Body of pancreas (tissue), 4 donors: ENCODE measurements at regions not wholly inside any gene's neighbourhood (a gene's known extent, or its start where the extent isn't known, plus 50 kb on each side); places are given as distances from the start of the nearest gene placed in this dataset. TPM values are rescaled to one million over a fixed set of nuclear protein-coding genes. Genes with fewer than 3 reads are reported as not detected.
A peak's percentile ranks its signal among the peaks of the same experiment; 100 is the strongest.
"Not testable (repeated sequence)": the region's sequence is repeated elsewhere in the genome, so short reads cannot be mapped to it uniquely, and the experiment has no call there.

Experiments used
- ATAC-seq: fragments of 150-250 bp; one replicate; pipeline ENCODE4 v1.9.1; 2016
- DNase-seq, 4 donors: peaks; one replicate each; pipeline ENCODE4 v3.0.0-alpha.2; 2019
- H3K27ac ChIP-seq, 4 donors: fragments of 200-600 bp; sonication (generic); 1 replicate in 3 of 4; 2 replicates in 1 of 4; pipeline versions ENCODE4 v1.5.1 to v1.6.1; 2016 to 2019; ENCODE audit warnings: mild to moderate bottlenecking in 1 of 4, mixed read lengths in 1 of 4, moderate library complexity in 1 of 4
- H3K27me3 ChIP-seq, 2 donors: fragments of 200-600 bp; sonication (generic); one replicate each; pipeline ENCODE4 v1.6.0; 2016; ENCODE audit warnings: mild to moderate bottlenecking in 1 of 2
- H3K36me3 ChIP-seq, 2 donors: fragments of 200-600 bp; sonication (generic); replicated peaks in 1 of 2; 2 replicates each; pipeline ENCODE4 v1.5.1; 2016; ENCODE audit warnings: low read depth in 2 of 2; ENCODE audit not compliant: insufficient read depth in 1 of 2
- H3K4me1 ChIP-seq: fragments of 200-600 bp; sonication (generic); one replicate; pipeline ENCODE4 v1.6.0; 2016
- H3K4me3 ChIP-seq, 2 donors: fragments of 200-600 bp; sonication (generic); 1 replicate in 1 of 2; 2 replicates in 1 of 2; pipeline ENCODE4 v1.5.1; 2016 to 2019
- H3K9me3 ChIP-seq, 3 donors: fragments of 200-600 bp; sonication (generic); 1 replicate in 2 of 3; 2 replicates in 1 of 3; pipeline ENCODE4 v1.5.1; 2016
- WGBS, 2 donors: methylation state at CpG; one replicate each; pipeline ENCODE4 v1.1.5; 2017; 5-methylcytosine and 5-hydroxymethylcytosine counted together
- intact Hi-C: fragments of 100-400 bp; cut with DNase I; formaldehyde crosslinking; loops from one replicate; pipeline ENCODE4 v1.15.1; 2023
- small RNA-seq: library from RNA; depleted of rRNA; stranded (forward); fragments of <200 nt; gene quantifications from one replicate; pipeline ENCODE3, GENCODE V24; 2016

DNA sequence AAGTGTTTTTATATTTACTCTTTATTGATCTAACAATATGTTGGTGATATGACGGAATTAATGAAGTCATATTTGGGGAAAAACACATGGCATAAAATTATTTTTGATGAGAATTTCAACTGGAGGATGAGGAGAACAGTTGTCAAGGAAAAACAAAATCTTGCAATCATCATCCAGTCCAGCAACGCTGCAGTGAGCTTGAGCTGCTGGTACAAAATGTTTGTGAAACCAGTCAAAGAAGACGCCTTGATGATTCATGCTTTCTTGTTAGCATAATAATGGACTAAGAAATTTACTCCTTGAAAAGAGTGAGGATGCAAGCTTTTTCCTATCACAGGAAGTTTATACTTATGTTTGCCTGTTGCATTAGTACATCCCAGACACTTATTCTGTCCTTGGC, 64.1 kb upstream of the RUBCNL start:
- H3K4me3 ChIP-seq, DNase-seq, H3K9me3 ChIP-seq, ATAC-seq, H3K27ac ChIP-seq, H3K4me1 ChIP-seq, H3K27me3 ChIP-seq, intact Hi-C loops, H3K36me3 ChIP-seq: not testable (repeated sequence)
- 65 to 69% methylated on average over 3 of the region's 3 CpGs for WGBS, 2 donors

- not testable (repeated sequence) for ATAC-seq
- WGBS, 2 donors: 53 to 66% methylated on average over 2 of the region's 2 CpGs
These were observed 62.9 kb upstream of the RUBCNL start for GRCh38 chr13:46449949-46450348.

DNA sequence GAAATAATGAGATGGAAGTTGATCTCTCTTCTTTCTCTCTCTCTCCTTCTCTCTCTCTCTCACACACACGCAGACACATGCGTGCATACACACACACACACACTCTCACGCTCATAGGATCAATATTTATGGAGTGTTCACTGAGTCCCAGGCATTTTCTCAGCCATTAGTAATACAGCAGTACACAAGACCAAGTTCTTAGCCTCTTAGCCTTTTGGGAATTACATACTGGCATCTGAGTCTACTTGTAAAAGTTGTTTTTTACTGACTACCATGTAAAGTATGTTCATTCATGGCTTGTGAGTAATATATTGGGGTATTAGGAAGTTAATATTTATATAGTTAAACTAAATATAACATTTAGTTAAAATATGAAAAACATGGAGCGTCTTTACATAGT, 61.1 kb upstream of the RUBCNL start:
- H3K4me3 ChIP-seq, H3K27ac ChIP-seq, intact Hi-C loops, ATAC-seq, H3K36me3 ChIP-seq, H3K4me1 ChIP-seq, H3K27me3 ChIP-seq, H3K9me3 ChIP-seq, DNase-seq: not testable (repeated sequence)
- WGBS, 2 donors: 56 to 68% methylated on average over 4 of the region's 4 CpGs

More at GRCh38 chr13:46449949-46450348, 62.9 kb upstream of the RUBCNL start:
- H3K27me3 ChIP-seq, H3K36me3 ChIP-seq, H3K27ac ChIP-seq, intact Hi-C loops, H3K4me3 ChIP-seq, H3K4me1 ChIP-seq, H3K9me3 ChIP-seq, DNase-seq: not testable (repeated sequence)

GRCh38 chr13:46437808-46438404, 50.9 kb upstream of the RUBCNL start:
- 47 to 64% methylated on average over 31 to 40 of the region's 40 CpGs for WGBS, 2 donors
- H3K27me3 ChIP-seq, H3K9me3 ChIP-seq, H3K4me1 ChIP-seq, H3K36me3 ChIP-seq, H3K27ac ChIP-seq, H3K4me3 ChIP-seq, intact Hi-C loops, ATAC-seq: not testable (repeated sequence)
- DNase-seq: peak in 1 of 4 donors; percentile 8

Small RNAs in the stretch of these regions (small RNA-seq; reads per million reads assigned to genes)
- not detected for gene COX17P1
